GM21526 (cell line): ENCODE measurements at regions not wholly inside any gene's neighbourhood (a gene's known extent, or its start where the extent isn't known, plus 50 kb on each side); places are given as distances from the start of the nearest gene placed in this dataset.

Experiments used
- ATAC-seq: cut with Tn5 transposase; IDR thresholded peaks from one replicate; pipeline ENCODE4 v1.9.1; 2021; ENCODE audit warnings: moderate library complexity; ENCODE audit not compliant: unreplicated experiment, low FRiP score

DNA sequence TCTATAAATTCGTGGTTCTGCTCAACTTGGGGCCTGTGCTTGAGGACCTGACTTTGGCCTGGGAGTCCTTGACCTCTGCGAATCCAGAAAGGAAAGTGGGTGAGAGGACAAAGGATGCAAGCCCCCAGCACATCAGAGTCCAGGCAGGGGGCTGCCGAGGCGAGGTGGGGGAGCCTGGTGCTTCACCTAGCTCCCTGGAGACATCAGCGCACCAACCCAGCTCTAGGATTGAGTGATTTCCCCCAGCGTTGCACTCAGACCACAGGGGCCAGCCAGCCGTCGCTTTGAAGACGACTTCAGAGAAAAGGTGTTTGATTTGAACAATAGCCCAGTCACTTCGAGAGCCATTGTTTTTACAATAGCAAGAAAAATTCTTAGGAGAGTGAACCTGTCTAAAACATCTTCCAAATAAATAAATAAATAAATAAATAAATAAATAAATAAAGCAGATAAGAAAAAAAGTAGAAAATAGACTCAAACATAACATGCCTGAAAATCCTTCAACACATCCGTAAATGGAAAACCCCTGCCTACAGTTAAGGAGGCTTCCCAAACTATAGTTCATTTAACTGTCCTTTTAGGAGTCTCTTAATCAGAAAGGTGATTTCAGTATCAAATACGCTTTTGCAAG, 180.9 kb downstream of the RBFOX3 start:
- ATAC-seq, result no peak

GRCh38 chr17:79428988-79429387, 181.9 kb downstream of the RBFOX3 start:
- ATAC-seq, result no peak

- ATAC-seq, result no peak
Observed at GRCh38 chr17:79427621-79428539, 183.0 kb downstream of the RBFOX3 start.

GRCh38 chr17:79425686-79426085, 185.2 kb downstream of the RBFOX3 start:
- no peak for ATAC-seq

DNA sequence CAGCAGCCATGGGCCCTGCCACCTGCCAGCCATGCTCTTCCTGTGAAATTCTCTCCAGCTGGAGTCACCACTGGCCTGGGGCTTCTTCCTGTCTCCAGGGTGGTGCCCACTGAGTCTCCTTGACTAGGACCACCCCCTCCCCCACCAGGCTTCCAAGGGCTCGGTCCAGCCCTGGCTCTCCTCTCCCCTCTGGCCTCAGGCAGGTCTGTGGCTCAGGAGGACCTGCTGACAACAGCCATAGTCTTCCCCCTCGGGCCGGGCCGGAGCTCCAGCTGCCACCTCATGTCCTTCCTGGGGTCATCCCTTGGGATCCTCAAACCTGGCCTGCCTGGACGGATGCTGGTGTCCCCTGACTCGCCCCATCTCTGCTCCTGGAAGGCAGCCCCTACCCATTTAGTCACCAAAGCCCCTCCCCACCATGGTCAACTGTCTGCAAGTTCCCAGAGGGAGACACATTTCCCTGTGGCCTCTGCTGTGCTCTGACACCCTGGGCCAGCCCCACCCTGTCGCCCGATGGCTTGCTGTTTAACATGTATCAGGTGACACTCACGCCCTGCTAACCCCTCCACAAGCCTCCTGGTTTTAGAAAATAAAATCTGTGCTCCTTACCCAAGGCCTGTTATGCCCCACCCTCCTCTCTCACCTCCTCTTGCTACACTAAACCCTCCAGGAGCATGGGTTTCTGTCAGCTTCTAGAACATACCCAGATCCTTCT, 186.2 kb downstream of the RBFOX3 start:
- ATAC-seq, result no peak

DNA sequence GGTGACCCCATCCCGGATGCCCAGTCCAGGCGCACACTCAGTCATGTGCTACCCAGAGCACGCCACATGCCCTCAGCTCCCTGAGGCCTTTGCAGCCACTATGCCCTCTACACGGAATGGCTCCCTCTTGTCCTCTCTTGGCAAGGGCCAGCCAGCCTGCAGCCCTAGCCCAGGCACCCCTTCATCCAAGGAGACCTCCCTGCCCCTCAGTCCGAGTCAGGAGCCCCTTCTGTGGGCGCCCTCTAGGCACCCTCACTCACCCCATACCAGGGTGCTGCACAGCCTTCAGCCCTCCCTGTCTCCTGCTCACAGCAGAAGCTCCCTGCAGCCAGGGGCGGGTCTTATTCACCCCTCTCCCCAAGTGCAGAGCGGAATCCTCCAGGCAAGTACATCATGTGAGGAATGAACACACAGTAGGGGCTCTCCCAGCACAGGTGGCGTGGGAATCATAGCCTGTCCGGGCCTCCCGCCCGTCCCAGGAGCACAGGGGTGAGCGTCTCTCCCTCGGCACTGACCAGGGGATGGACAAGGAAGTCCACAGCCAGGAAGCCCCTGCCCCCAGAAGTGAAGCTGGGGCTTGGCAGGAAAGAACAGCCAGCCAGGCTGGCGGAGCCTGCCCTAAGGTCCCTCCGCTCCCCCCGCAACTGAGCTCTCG, 186.9 kb downstream of the RBFOX3 start:
- ATAC-seq, result no peak

- ATAC-seq, result no peak
Observed at GRCh38 chr17:79422236-79422635, 188.6 kb downstream of the RBFOX3 start.

- ATAC-seq, result no peak
Observed at GRCh38 chr17:79420318-79421243, 190.3 kb downstream of the RBFOX3 start.

DNA sequence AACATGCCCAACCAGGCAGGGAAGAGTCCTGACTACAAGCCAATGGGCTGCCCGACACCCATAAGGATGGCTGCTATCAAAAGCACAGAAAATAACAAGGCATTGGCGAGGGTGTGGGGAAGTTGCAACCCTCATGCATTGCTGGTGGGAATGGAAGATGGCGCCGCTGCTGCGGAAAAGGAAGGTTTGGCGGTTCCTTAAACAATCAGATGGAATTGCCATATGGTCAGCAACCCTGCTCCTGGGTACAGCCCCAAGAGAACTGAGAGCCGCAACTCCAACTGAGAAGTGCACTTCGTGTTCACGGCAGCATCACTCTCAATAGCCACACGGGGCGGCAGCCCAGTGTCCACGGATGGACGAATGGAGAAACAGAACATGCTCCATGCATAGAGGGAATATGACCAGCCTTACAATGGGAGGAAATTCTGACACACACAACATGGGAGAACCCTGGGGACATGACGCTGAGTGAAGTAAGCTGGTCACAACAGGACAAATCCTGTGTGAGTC, 193.3 kb downstream of the RBFOX3 start:
- no peak for ATAC-seq

- no peak for ATAC-seq
Observed at GRCh38 chr17:79415909-79416308, 194.9 kb downstream of the RBFOX3 start.

- ATAC-seq, result no peak
Observed at GRCh38 chr17:79415365-79415764, 195.5 kb downstream of the RBFOX3 start.

DNA sequence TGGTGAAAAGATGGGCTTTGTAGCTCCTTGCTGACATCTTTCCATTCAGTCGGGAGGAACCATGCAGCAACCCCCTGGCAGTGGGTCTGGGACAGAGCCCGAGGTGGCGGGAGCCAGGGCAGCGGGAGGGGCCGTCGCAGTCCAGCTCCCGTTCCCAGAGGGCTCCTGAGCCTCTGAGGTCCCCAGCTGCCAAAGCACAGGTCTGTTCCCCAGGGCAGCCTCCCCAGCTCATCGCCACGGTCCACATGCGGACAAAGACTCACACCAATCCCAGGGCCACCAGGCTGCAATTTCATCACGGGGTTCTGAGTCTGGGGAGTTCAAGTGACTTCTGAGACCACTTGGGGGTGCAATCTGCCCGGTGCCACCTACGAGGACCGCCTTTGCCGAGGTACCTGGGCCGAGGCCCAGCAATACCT, 196.0 kb downstream of the RBFOX3 start:
- ATAC-seq, result no peak

- no peak for ATAC-seq
Observed at GRCh38 chr17:79414063-79414792, 196.6 kb downstream of the RBFOX3 start.

DNA sequence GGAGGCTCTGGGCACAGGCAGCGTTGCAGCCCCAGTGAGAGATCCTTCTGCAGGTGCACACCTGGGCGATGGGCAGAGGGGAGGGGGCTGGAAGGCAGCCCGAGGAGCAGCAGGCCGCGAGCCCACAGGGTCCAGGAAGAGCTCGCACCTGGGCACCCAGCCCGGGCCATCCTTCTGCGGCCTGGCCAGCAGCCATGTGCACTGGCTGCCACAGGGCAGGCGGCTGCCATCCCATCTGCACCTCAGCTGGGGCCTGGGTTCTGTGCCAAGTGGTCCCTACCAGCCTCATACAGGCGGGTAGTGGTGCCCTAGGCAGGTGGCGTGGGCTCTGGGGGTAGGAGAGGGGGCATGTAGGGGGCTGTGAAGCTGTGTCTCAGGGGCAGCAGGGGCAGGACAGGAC, 197.2 kb downstream of the RBFOX3 start:
- ATAC-seq, result no peak

DNA sequence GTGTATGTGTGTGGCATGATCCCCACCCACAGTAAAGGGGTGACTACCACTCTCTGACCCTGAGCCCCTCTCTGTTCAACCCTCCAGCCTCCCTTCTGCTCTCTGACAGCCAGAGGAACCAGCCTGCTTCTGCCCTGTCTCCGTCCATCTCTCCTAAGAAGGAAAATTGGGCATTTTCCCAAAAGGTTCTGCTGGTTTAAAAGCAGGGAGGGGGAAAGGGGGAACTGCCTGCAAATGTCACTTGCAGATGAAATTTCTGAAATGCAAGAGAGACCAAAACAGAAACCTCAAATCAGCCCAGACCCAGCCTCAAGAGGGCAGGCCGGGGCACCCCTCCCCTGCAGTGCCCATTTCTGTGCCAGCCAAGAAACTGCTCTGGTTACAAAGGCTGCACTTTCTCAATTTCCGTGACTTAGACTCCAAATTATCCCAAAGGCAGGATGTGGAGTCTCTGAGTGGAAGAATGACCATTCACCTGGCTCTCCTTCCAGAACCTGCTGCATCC, 197.9 kb downstream of the RBFOX3 start:
- no peak for ATAC-seq

- no peak for ATAC-seq
Observed at GRCh38 chr17:79412110-79412509, 198.7 kb downstream of the RBFOX3 start.

- no peak for ATAC-seq
Observed at GRCh38 chr17:79411419-79411818, 199.4 kb downstream of the RBFOX3 start.

DNA sequence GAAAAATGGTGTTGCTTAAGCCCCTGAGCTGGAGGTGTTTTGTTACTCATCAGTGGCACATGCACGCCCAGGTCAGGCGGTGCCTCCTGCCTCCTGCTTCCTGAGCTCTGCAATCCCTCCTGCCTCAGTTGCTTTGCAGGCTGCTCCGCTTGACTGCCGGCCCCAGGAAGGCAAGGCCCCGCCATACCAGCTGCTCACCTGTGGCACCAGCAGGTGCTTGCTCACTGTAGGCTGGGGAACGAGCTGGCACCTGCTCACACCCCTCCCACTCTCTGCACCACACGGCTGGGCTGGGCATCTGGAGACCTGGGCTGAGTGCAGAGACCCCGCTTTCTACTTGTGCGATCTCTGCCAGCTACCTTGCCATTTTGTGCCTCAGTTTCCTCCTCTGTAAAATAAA, 200.2 kb downstream of the RBFOX3 start:
- ATAC-seq, result no peak

- no peak for ATAC-seq
Observed at GRCh38 chr17:79408251-79408650, 202.6 kb downstream of the RBFOX3 start.
